Right kidney (tissue), 1 donor: ENCODE measurements at regions not wholly inside any gene's neighbourhood (a gene's known extent, or its start where the extent isn't known, plus 50 kb on each side); places are given as distances from the start of the nearest gene placed in this dataset.
"Not testable (repeated sequence)": the region's sequence is repeated elsewhere in the genome, so short reads cannot be mapped to it uniquely, and the experiment has no call there.

Experiments
- DNase-seq: peaks from one replicate; pipeline ENCODE4 v3.0.0-alpha.2; 2016

DNA sequence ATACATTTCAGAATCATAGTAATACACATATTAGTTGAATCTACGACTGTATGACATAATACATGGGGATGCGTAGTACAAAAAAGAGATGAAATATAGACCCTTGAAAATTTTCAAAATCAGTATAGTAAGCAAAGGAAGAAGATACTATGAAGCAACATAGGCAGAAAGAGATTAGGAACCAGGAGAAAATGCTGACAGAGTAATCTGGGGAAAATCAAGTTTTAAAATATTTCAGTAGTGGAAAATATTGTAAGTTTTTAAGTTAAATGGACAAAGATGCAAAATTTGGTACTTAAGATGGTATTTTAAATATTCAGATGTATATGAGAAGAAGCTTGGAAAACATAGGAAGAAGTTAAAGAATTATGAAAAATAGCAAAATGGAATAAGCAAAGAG lies 915.6 kb upstream of the LRFN5 start:
- DNase-seq, result no peak

DNA sequence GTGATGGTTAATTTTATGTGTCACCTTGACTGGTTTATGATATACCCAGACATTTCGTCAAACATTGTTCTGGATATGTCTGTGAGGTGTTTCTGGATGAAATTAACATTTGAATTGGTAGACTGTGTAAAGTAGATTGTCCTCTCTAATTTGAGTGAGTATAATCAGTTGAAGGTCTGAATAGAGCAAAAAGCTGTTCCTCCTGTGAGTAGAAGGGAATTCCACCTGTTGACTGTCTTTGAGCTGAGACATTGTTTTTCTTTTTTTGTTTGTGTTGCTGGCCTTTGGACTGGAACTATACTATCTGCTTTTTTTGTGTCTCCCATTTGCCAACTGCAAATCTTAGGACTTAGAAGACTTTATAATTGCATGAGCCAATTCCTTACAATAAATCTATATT lies 920.9 kb upstream of the LRFN5 start:
- no peak for DNase-seq

DNA sequence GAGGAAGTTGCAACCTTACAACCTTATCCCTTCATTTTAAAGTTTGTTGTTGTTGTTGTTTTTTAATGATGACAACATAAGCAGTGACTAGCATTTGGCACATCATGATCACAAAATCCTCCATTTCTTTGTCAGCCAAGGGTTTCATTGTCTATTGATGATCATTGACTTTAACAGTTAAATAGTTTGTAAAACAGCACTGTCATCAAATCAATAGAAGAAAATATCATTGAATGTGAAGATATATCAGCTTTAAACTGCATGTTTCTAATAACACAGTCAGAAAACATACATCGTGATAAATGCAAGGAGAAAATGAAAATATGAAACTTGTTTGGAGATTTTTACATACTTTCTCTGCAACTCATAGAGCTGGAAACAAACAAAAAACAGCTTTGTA lies 922.3 kb upstream of the LRFN5 start:
- DNase-seq, result no peak

DNA sequence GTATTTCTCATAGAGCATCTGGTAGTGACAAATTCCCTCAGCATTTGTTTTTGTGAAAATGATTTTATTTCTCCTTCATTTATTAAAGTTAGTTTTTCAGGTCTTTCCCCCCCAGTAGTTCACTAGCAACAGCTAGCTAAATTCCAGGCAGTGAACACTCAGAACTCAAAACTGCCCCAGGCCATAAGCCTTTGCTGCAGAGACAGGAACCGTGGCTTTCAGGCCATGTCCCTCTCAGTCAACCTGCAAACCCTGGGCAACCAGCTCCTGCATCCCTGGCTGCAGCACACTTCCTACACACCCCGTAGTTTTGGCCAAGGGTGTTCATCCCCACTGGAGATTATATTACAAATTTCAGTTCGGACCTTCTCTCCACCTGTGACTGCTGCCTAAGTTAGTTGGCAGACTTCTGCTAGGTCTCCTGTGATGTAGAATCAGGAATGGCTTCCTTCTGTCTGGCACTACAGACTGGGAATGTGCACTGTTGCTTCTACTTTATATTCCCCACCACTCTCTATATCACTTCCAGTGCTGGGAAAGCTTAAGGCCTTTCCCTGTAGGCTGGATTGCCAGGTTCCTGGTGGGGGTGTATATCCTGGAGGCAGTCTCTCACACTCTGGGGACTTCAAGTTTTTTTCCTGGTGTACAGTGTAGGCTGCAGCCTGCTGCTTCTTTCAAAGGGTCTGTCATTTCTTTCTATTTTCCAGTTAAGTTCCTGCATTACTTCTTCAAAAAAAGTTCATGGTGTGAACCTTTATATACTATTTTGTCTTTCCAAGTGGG lies 924.4 kb upstream of the LRFN5 start:
- no peak for DNase-seq

DNA sequence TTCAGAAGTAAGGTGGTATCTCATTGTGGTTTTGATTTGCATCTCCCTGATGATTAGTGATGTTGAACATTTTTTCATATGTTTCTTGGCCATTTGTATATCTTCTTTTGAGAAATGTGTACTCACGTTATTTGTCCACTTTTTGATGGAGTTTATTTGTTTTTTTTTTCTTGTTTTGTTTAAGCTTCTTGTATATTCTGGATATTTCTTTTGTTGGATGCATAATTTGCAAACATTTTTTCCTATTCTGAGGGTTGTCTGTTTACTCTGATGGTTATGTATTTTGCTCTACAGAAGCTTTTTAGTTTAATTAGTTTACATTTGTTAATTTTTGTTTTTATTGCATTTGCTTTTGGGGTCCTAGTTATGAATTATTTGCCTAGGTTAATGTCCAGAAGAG lies 927.4 kb upstream of the LRFN5 start:
- no peak for DNase-seq

DNA sequence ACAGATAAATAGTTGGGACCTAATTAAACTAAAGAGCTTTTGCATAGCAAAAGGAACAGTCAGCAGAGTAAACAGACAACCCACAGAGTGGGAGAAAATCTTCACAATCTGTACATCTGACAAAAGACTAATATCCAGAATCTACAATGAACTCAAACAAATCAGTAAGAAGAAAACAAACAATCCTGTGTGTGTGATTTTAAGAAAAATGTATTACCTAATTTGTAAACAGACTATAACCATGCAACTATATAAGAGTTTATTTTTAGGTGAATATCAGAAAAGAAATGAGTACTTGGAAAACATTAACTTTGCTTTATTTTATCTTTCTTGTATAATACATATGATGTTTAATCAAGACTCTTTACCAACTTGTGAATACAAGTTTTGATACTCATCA lies 929.5 kb upstream of the LRFN5 start:
- DNase-seq, result not testable (repeated sequence)

DNA sequence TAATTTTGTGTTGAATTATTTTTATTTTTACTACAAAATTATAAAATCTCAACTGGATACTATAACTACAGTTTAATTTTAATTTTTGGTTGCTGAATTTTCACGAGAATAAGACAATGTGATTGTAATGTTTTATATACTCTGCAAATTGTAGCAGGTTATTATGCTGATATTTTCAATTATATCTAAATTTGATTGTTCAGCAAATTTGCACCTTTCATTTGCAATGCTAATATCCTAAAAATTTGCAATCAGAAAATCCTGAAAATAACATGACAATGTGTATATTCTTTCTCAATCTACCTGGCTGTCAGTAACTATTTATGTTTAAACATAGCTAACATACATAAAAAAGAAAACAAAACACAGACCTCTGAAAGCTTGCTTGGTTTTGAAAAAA lies 932.2 kb upstream of the LRFN5 start:
- no peak for DNase-seq

DNA sequence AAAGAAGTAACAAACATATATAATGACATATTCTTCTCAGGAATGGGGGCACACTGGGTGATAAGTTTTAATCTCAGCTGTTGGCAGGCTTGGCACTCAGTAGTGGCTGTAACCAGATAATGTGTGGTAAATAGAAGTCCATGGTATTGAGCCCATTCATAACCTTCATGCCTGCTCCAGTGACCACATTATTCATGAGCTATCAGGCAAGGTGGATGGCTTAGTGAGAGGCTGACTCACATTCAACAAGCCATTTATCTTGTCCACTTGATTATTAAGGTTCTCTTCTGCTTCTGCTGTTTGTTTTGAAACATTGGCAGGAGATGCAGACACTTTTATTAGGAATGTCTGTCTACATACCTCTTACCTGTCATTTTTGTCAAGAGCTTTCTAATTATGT lies 950.4 kb upstream of the LRFN5 start:
- no peak for DNase-seq

DNA sequence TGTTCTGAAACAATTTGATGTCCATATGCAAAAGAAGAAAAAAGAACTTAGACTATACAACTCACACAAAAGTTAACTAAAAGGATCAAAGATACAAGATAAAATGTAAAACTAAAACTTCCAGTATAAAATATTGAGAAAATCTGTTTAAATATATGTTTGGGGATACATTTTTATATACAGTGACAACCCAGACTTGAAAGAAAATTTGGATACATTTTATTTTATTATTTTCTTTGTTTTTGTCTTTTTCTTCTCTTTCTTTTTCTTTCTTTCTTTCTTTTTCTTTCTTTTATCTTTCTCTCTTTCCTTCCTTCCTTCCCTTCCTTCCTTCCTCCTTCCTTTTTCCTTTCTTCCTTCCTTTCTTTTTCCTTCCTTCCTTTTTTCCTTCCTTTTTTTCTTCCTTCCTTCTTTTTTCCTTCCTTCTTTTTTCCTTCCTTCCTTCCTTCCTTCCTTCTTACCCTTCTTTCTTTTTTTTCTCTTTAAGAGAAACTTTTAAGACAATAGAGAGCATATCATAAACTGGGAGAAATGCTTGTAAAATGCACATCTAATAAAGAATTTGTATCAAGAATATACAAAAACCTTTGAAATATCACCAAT lies 954.5 kb upstream of the LRFN5 start:
- DNase-seq, result no peak

DNA sequence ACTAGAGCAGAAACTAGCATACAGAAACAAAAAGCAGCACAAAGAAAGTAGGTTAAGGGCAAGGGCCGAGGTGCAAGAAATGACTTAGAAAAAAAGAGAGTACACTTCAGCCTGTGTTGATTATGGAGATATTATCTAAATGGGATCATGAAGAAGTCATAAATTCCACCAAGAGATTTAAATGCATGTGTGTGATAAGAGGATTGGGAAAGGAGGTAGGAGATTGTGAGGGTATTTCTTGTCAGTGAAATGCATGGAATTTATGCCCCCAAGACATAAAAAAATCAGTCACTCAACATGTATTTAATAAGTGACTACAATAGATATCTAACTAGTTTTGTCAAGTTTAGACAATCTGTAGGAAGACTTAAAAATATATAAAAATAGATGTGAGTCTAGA lies 976.2 kb upstream of the LRFN5 start:
- DNase-seq, result no peak

DNA sequence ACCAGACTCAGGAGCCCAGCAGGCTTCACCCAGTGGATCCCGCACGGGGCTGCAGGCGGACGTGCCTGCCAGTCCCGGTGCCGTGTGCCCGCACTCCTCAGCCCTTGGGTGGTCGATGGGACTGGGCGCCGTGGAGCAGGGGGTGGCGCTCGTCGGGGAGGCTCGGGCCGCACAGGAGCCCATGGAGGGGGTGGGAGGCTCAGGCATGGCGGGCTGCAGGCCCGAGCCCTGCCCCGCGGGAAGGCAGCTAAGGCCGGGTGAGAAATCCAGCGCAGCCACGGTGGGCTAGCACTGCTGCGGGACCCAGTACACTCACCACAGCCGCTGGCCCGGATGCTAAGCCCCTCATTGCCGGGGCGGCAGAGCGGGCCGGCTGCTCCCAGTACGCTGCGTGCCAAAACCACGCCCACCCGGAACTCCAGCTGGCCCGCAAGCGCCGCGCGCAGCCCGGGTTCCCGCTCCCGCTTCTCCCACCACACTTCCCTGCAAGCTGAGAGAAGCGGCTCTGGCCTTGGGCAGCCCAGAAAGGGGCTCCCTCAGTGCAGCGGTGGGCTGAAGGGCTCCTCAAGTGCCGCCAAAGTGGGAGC lies 977.0 kb upstream of the LRFN5 start:
- DNase-seq, result not testable (repeated sequence)

DNA sequence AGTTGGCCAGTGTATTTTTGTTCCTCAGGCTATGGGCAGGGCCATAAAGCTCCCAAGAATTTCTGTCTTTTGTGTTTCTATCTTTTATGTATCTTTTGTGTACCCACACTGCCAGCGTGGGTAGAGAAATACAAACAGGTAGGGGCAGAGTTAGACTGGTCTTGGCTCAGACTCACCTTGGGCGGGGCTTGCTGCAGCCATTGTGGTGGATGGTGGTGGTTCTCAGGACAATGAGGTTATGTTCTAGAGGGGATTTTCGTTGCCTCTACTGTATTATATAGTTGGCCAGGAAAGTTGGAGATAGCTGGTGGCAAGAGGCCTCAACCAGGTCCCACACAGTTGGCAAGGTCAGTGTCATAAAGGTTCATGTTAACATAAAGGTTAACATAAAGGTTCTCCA lies 977.5 kb upstream of the LRFN5 start:
- no peak for DNase-seq

DNA sequence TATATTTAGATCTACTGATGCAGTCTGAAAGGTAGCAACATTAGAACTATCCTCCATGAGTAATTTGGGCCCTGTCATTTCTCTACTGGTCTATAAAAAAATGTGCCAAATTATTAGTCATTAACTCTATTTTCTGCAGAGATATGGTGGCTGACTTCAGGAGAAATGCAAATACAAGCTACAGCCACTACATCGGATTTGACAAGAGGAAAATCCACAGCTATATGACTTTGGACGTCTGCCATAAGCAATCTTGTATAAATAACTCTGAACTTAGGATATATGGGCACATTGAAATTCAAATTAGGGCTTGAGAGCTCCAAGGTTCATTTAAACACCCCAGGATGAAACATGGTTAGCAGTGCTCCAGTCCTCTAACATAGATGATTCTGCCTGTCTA lies 983.0 kb upstream of the LRFN5 start:
- no peak for DNase-seq

DNA sequence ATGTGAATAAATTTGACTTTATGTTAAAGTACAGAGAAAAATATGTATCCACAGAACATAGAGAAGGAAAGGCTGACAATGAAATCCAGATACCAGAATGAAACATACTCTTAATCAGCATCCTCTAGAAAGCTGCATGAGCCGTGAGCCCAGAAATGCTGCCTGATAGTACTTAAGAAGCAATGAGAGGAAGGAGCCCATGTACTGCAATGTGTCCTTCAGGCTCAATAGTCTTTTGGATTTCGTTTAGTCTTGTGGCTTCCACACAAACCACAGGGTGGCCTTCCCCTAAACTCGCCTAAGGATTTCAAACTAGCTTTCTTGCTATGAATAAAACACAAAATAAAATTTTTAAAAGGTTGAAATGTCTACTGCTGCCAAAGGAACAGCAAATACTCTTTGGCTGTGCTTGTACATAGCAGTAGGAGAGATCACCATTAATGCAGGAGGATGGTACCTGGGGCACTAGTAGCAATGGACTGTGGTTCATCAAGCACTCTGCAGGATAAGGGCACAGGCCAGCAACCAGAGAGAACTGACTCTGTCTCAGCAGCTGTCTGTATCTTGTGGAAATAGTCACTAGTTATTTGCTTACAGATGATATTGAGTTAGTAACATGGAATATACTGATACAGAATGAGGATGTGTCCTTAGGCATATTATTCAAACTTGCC lies 988.3 kb upstream of the LRFN5 start:
- DNase-seq, result no peak

DNA sequence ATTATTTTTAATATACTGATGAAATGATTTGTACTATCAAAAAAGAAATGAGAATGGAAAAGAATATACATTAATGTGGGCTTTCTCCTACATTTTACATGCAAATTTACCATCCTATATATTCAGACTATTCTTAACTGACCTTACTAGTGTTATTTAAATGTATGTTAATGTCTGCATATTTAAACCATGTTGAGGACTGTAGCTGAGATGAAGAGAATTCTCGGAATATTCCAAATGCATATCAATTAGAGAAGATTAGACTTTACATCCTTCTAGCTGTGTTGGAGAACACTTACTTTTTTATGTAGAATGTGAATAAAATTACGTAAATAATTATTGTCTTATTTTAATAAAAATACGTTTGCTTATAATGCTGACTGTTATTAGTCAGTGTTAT lies 990.1 kb upstream of the LRFN5 start:
- no peak for DNase-seq

DNA sequence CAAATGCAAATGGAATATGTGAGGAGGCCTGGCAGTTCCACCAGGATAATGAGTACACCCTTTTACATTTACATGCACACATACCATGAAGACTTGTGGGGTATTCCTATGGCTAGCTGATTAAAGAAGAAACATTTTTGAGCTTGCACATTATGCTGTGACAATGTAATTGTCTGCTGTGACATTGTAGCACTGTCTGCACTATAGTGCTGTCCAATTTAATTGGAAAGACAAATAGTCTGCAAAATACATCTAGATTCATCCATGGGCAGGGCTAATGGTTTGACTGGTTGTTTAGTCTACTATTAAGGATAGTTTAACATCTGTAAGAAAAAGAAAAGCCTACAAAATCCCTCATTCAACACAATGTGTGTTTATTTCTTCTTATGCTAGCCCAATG lies 1005.6 kb upstream of the LRFN5 start:
- no peak for DNase-seq

DNA sequence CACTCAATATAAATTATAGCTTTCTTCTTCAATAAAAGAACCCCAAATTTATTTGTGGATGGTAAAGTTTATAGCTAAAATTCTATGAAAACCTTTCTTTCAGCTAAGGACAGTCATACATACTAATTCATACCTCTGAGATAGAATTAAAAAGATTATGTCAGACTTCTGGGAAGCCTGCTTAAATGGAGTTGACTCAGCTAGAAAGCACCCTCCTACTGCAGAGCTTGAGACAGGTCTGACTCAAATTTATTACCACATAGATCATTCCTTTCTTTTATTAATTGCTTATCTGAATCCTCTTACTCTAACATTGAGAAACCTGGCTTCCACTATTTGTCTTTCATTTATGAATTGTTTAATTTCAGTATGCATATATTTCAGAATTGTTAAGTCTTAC lies 1007.0 kb upstream of the LRFN5 start:
- DNase-seq, result no peak

DNA sequence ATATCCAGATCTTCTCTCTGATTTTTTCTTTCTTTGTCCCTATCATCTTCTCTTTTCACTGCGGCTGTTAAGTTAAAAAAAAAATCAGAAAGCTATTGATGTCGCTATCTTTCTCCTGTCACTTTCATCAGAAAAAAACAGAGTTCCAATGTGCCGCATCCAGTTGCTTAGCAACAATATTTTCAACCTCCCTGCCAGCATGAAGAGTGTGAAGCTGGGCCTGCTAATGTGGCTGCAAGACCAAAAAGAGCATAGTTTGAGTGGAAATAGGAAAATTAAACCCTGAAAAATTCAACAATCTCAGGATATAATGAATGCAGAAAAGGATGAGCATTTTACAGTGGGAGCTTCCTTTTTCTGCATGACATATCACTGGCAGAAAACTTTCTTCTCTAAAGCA lies 1025.4 kb upstream of the LRFN5 start:
- no peak for DNase-seq

DNA sequence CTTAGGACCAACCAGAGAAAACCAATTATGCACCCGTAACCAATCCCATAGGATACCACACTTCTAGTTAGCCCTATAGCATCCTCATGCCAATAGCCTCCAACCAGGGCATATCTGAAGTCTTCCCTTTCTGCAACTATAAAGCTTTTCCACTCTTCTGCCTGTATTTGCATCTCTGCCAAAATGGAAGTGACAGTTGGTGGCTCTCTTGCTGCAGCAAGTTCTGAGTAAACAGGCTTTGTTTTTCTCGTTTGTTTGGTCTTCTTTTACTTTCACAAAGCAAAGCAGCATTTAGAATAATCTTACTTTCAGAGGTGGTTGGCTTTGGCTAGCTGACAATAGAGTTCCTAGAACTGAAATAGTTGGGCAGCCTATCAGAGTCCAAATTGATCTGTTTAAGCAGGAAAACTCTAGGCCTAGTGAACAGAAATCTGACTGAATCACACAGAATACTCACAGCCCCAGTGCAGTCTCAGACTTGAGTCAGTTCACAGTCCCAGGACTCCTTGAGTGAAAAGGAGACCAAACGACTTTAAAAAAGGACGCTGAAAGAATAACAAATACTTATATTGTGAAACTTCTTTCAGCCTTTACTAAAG lies 1029.7 kb upstream of the LRFN5 start:
- no peak for DNase-seq

DNA sequence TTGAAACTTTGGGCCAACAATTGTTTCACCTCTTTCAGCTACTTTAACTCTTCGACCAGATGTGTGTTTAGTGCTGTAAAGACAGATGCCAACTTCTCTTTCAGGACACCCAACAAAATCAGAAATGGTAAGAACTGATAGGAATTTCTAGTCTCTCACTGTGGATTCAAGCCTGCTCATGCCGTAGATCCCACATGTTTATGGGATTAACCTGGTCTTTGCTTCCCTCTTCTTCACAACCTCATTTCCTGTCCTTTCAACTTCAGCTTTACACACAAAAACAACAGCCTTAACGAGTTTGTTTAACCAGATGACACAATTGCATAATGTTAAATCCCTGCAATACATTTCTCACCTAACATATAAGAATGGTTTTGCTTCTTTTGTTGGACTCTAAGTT lies 1031.9 kb upstream of the LRFN5 start:
- DNase-seq, result no peak

DNA sequence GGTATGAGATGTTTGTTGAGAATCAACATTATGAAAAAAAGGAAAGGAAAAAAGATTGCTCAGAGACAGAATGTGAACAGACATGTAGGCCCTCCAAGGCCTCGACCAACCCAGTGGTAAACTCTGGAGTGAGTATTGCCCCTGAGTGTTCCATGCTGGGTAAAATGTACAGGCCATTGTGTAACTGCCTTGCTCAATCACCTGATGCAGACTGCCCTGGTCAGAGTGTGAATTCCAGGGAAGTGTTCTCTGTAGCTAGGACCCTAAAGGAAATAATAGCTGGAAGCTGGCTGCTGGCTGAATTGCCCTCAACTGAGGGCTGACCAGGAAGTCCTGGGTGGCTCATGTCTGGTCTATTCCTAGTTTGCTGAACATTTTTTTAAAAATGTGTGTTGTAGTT lies 1081.4 kb upstream of the LRFN5 start:
- DNase-seq, result no peak

DNA sequence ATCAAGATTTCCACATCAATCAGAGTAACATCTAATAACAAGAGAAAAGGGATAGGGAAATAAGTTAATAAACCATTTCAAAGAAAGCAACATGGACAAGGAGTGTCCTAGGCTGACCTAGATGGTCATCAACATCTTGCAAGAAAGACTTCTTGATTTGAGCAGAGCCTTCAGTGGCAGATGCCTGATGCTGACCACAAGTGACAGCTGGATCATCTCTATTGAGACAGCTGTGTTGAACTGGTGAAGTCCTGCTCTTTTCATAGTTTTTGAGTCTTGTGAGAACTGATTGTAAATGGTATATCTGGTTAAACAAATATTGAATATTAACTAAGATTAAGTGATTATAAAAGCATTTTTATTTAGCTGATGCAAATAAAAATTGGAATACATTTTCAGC lies 1083.6 kb upstream of the LRFN5 start:
- DNase-seq, result no peak

DNA sequence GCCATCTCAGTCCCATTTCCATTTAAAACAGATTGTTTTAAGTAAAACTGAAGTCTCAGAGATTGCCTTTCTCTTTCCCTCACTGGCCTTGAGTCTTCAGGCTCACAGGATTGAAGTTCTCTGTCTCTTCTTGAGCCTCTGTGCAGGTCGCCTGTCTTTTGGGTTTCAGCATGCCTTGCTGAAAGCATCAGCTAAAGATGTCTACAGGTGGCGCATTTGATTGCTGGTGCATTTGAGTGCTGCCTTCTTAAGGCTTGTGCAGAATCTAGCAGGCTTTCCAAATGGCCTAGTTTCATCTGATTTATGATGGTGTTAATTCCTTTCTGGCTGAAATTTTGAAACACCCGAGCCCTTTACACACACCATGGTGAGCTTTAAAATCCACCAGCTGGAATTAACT lies 1062.2 kb upstream of the FBXO33 start:
- no peak for DNase-seq
